Hematopoietic multipotent progenitor cell treated with erythropoietin and hydrocortisone succinate and interleukin-3 and kit ligand, for 4 days (in vitro differentiated cells): ENCODE measurements at regions not wholly inside any gene's neighbourhood (a gene's known extent, or its start where the extent isn't known, plus 50 kb on each side); places are given as distances from the start of the nearest gene placed in this dataset.

Experiments used
- DNase-seq: peaks from one replicate; pipeline ENCODE4 v3.0.0-alpha.2; 2015

DNA sequence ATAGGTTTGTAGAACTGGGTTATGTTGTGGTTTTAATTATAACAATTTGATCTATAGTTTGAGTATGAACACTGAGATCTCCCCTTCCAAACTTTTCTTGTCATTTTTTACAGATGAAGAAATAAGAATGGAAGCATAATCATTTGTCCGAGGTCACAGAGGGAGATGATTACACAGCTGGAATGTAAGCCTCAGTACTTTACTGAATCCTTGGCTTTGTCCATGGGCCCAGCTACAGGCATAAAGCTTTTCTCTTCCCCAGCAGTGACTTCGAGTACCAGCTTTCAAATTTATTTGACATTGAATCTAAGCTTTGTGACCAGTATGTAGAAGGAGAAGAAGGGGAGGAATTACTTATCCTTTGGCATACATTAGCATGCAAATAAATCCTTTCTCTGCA is 80.9 kb upstream of the DCBLD2 start:
- DNase-seq, result no peak

DNA sequence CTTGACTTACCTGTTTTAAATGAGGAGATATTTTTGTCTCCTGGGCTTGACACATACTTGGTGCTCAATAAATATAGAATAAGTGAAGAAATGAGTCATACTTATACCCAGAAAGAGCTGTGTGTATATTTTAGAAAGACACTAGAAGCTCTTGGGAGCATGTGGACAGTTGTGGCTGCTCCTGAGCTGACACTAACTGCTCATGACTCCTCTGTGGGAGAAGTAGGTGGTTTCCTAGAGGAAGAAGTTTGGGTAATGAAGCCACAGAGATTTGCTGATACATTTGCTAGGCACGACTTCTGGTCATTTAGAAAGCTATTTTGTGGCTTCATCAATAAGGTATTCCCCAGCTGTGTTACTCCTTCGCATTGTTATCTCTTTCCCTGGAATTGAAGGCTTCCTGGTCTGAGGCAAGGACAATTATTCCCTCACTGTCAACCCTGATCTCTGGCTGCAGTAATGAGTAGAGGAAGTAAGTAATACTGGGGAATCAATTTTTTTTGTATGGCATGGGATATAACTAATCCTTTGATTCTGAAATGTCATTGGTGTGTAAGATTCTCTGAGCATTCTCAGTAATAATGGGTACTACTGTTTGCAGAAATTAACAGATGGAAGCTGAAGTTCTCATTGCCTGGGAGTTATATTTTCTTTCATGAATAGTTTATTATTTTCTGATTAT is 79.6 kb upstream of the DCBLD2 start:
- DNase-seq, result peak; percentile 19

DNA sequence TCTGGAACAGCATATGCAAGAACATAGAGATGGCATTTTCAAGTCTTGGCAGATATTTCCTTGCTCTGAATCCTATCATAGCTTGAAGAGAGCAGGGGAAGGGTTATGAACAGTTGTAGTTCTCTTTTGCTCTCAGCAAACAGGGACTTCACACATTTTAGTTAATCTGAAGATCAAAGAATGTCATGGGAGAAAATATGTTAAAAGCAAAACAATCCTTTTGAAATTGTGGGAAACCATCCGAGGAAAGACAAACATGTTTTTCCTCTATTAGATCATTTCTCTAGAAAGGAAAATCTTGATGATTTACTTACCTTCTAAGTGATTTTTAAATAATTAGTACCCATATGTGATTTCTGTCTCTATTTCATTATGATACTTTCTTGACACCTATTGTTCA is 77.8 kb upstream of the DCBLD2 start:
- DNase-seq, result no peak

DNA sequence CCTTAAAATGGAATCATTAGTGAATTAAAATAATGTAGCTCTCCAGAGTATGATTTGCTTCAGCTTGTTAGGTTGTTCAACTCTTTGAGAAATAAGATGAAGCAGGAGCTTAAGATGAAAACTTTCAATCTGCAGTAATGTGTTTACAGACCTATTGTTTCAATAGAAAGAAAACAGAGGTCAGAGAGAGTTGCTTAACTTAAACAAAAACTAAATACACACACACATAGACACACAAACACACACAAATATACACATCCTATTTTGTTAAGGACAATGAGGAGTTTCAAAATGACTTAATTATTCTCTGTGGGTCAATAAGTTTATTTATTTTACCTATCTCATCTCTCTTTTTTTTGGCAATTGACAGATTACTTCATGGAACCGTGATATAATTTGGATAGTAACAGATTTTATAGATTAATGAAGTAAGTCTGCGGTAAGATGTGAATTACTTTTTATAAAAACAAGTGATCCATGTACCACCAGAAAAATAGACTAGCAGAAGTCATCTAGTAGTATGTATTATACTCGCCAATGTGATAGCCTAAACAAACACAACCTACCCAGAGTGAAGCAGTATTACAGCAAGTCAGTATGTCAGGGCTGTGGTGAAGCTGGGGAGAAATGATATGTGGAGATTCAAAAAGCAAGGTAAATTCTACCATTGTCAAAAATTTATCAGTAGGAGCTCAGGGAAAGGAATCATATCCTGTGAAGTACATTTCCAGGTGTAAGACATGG is 76.7 kb upstream of the DCBLD2 start:
- no peak for DNase-seq

DNA sequence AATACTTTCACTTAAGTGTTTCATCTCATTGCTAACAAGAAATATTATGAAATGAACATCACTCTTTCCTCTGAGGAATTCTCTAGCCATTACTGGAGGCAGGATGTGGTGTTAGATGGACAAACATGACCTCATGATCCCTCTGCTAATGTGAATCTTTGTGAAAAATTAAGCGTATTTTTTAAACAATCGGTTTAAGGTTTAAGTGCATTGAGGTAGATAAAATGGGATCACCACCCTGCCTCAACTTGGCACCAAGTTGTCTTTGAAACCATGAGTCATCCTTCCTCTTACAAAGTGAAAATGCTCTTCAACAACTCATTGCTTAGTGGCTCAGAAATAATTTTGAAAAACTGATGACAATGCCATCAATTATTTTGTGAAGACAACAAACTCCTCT is 76.0 kb upstream of the DCBLD2 start:
- DNase-seq, result peak; percentile 6

DNA sequence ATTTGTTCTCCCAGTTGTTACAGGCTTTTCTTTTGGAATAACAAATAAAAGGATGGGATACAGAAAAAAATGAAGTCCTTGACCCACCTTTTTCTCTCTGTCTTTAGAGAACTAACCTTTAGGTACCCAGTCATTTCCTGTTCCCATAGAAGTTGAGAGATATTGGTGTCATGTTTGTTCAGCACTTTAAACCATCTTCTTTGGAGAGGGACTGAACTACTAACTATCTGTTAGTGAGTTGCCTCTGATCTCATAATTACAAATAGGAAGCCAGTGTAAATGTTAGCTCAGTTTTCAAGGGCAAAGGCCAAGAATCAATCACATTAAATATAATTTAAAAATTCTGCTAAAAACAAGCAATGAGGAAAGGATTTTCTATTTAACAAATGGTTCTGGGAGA is 72.9 kb upstream of the DCBLD2 start:
- no peak for DNase-seq

DNA sequence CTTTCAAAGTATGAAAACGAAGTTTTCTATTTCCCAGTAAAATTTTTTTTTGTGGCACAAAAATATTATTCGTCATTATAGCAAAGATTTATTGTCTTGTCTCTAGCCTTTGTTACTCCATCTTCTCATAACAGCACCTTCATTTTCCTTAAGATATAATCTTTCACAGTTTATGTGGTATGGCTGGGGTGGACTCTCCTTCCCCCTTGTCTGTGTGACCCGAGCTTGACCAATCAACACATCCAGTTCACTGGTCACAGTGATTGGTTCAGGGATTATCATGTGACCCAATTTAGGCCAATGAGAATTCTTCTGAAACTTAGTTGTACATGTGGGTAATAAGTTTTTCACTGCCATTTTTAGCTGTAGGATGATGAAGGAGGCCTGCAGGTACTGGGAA is 71.2 kb upstream of the DCBLD2 start:
- DNase-seq, result no peak

DNA sequence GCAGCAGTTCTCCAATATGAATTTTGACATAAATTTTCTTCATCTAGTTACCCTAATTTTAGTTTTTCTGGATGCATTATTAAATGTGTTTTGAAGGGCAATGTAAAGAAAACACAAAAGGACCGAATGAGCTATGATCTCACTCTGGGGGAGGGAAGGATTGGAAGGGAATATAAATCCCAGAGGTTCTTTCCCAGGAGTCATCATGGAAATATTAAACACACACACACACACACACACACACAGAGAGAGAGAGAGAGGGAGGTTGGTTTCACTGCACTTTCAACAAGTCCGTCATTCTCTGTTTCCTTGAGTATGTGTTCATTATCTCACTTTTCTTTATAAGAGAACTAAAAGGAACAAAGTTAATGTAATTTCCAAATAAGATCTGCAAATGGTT is 70.7 kb upstream of the DCBLD2 start:
- no peak for DNase-seq

DNA sequence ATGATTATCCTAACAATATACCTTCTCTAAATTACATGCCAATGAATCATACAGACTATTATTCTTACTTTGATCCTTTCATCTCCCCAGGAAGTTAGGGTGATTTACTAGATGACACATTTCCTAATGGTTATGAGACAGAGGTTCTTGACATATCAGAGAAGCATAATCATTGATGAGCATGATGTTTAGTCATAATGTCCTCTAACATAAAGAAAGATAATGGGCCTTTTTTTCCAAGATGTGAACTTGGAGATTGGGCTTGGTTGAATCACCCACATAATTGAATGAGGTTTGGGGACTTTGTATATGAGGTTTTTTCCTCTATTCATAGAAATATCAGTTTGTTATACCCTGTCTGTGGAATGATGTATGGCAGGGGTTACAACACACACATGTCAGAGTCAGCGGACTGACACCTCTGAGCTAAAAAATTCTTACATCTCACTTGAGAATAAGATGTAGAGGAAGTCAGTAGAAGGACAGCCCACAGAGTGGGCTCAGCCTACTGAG is 69.7 kb upstream of the DCBLD2 start:
- no peak for DNase-seq

DNA sequence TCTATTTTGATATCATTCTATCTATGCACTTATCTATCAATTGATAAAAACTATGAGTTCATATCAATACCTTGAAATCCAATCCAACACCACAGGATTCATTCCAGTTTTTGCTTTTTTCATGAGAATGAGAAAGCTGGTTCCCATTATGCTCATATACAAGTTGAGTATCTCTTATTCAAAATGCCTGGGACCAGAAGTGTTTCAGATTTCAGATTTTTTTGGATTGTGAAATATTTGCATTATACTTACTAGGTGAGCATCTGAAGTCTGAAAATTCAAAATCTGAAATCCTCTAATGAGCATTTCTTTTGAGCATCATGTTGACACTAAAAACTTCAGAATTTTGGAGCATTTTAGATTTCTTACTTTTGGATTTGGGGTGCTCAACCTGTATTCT is 67.8 kb upstream of the DCBLD2 start:
- no peak for DNase-seq

DNA sequence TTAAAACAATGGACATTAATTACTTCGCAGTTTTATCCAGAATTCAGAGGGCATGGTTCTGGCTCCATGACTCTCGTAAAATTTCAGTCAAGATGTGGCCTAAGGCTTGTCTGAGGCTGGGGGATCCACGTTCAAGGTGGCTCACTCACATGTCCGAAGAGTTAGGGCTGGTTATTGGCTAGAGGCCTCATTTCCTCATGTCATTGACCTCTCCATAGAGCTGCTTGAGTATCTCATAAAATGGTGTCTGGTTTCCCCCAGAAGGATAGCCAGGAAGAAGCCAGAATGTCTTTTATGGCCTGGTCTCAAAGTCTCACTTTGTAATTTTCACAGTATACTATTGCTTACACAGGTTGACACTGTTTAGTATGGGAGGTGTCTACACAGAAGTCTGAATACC is 67.3 kb upstream of the DCBLD2 start:
- DNase-seq, result no peak

DNA sequence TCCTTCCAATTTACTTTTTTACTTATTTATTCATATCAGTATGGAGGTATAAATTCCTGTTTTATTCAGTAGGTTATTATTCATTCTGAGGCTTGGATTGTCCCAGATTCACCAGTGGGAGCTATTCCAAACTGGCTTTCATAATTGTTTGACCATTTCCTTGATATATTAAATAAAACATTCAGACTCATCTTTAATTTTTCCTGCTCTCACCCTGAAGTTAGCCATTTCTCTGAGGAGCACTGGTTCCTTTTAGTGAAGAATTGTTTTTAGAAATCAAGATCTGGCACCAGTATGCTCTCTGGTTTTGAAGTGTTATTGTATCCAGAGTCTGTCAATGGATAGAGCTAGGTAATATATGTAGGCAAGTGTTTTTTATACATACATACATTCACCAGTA is 66.9 kb upstream of the DCBLD2 start:
- DNase-seq, result no peak

DNA sequence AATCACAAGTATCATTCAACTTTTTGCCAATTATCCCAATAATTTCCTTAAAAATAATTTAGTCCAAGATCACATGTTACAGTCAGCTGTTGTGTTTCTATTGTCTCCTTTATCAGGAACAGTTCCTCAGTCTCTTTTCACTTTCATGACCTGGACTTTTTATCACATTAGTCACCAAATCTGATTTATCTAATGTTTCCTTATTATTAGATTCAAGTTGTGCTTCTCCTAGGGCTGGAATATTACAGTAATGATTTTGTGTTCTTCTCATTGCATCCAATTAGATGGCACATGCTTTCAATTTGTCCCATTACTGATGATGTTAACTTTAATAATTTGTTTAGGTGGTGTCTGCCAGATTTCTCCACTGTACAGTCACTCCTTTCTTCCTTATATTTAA is 66.3 kb upstream of the DCBLD2 start:
- no peak for DNase-seq

DNA sequence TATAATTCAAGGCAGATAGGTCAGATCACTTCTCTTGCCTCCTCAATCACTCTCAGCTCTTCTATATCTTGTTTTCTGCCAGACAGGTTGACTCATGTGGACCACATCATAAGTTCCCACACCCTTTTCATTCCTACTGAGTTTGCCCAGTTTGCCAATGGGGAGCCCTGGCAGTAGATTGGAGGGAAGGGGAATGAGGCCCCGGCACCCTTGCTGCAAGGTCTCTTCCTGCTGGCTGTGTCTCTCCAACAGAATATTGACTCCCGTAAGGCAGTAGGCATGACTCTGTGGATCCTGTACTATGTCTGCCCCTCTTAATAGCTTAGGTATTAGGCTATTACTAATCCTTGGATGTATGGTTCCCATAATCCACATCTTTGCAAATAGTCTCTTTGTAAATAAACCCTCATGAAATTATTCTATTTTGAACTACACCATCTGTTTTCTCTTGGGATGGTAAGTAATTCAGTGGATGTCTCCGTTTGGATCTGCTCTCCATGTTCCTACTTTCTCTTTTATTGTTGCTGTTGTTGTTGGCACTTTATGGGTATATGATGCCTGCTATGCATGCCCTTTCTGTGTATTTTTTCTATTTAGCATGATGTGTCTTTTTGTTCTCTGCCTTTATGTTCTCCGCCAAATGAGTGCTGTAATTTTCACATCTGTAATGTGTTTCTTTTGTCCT is 65.5 kb upstream of the DCBLD2 start:
- DNase-seq, result no peak

DNA sequence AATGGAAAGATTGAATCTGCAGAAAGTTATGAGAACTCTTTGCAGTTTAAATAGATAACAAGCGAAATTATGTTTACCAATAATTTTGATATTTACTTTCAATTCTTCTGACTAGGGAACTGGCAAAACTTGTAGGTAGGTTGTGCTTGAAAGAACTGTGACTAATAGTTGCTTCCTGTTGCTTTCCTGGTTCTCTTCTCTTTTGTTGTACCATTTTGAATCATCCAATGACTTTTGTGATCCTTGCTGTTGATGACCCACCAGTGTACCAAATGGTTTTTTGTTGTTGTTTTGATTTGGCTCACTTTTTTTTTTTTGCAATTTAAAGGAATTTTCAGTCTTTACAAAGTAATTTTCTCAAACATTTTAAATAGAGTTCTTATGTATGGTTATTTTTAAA is 64.9 kb upstream of the DCBLD2 start:
- DNase-seq, result no peak

DNA sequence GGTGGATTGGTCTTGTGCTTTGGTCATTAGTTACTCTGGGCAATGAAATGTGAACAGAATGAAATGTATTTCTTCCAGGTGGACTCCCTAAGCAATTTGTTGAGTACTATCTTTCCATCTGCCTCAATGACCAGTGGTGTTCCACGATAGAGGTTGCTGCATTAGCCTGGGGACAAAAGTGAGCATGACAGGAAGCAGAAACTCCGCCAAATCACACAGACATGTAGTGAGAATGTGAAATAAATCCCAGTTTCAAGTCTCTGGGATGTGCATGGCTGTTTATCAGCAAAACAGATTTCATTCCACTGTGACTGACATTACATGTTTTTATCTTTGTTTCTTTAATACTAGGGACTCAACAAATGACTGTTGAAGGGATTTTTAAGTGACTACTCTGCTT is 63.3 kb upstream of the DCBLD2 start:
- DNase-seq, result no peak

DNA sequence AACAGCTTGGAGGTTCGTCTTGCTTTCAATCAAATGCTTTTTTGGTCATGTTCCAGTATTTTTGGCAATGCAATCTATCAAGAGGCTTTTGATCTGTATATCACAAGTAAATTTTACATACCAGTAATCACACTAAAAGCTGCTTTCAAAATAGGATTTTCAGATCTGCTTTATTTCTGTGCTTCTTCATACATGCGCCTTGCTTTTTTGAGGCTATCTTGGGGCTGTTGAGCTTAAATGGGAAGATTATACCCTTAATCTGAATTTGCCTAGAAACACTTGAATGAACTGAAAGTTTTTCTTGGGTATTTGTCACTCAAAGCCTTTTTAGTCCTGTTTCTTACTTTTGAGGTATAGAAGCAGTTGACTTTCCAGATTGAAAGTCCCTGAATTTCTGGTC is 62.1 kb upstream of the DCBLD2 start:
- no peak for DNase-seq

DNA sequence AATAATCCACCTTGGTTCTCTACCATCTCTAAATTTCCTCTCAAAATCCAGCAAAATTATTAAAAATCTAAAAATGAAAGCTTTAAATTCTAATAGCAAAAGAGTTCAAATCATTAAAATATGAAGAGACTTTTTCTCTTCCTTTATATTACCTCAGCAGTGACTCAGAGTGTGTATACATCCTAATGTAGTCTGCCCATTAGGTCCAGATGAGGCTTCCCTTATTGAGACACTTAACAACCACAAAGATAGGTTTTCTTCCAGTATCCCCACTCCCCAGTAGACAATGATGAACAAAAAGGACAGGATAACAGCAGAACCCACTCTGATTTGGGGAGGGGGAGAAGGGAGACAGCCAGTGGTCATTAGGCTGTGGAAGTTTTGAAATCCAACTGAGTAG is 61.5 kb upstream of the DCBLD2 start:
- no peak for DNase-seq

DNA sequence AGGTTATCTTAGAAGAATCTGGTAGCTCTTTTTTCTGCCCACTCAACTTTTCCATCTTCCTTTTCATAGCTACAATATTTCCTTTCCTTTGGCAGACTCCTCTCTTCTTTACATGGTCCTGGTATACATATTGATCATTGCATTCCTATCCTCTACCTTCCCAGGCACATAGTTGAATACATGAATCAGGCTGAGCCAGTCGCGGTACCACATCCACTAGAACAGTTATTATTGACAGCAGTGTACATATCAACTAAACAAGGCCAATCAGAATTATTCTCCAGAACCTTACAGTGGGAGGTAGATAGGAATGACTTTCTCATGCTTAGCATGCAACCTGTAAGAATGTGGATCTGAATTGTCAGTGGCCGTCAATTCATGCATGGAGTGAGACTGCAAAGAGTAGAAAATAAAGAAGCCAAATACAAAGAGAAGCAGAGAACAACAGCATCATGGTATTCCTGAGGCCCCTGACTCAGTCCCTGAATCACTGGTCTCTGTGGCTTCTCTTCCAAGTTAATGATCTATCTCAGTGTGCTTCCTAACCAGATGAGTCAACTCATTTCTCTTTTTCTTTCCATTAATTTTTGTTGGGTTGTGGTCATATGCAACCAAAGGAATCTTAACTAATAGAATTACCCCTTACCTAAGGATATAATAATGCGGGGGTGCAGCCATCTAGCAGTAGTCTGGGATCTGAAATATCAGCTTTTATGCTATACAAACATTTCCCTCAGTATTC is 60.9 kb upstream of the DCBLD2 start:
- DNase-seq, result no peak

DNA sequence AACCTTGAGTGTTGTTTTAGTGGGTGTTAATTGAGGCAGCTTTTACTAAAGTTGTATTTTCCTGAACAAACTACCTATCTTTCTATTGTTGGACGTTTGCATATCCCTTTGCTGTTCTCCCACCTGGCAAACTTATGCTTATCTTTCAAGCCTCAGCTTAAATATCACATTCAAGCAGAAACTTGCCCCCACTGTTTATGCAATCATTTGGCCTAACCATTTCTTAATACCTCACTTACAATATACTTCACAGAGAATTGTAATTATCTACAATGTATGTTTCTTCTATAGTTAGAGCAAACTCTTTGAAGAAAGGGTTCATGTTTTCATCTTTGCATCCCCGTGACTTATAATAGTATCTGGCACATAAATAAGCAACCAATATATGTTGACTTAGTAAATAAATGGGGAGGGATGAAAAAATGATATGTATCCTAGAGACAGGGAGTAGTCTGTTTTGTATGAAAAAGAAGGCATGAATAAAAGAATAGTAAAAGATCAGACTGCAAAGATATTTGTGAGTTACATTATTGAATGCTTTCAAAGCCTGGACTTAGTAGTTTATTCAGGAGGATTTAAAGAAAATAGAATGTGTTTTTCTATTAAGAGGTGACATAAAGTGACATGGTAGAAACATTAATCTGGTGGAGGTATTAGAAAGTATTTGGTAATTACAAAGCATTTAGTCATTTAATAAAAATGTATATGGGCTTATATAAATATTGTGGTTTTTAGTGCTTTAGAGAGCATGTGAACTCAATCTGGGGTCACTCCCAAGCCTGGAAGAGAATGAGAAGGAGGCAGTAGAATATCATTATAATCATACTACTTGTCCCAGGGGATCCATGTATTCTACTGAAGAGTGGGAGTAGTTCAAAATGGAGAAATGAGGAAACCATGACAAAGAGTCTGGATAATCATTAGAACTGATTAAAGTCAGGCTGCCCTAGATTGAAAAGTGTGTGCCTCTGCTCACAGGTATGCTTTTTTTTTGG is 60.0 kb upstream of the DCBLD2 start:
- no peak for DNase-seq

DNA sequence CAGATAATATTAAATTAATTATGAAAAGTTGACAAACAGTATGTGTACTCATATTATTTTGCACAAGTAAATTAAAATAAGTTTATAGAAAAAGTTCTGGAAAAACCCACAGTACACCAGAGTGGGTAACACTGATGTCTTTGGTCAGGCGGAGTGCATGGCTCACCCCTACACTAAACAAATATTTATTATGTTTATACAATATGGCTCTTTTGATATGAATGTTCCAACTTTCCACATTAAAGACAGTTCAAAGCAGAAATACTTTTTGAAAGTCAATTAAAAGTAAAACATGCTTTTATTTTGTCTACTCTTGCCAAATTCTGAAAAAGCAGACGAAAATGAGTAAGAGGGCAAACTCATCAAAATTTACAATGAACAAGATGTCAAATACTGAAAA is 56.2 kb upstream of the DCBLD2 start:
- DNase-seq, result no peak

DNA sequence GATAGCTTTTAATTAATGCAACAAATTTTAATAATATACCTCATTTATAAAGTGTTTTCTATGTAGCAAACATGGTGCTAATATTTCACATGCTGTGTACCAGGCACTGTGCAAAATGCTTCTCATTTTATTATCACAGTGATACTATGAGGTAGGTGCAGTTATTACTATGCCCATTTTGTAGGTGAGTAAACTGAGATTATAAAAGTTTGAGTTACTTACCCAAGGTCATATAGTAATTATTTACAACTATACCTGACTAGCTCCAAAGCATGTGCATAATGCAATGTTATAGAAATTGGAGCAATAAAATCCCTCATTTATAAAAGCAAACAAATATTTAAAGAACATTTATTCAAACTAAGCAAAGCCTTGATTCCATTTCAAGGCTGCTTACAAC is 54.5 kb upstream of the DCBLD2 start:
- DNase-seq, result no peak
